GM19324 (cell line): ENCODE measurements at regions not wholly inside any gene's neighbourhood (a gene's known extent, or its start where the extent isn't known, plus 50 kb on each side); places are given as distances from the start of the nearest gene placed in this dataset.

Experiments used
- ATAC-seq: cut with Tn5 transposase; IDR thresholded peaks from one replicate; pipeline ENCODE4 v1.9.1; 2021; ENCODE audit warnings: mild to moderate bottlenecking, moderate library complexity; ENCODE audit not compliant: unreplicated experiment, low FRiP score

DNA sequence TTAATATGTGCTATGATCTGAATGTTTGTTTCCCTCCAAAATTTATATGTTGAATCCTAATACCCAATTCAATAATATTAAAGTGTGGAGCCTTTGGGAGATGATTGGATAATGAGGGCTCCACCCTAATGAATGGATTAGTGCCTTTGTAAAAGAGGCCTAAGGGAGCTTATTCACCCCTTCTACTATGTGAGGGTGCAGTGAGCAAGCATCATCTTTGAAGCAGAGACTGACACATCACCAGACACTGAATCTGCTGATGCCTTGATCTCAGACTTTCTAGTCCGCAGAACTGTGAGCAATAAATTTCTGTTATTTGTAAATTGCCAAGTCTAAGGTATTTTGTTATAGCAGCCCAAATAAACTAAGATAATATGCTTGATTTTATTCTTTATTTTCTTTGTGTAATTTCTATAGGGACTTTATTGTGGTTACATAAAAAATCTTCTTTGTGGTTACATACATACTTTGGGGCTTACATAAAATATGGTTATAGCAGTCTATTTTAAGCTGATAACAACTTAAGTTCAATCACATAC, 131.1 kb upstream of the SLC38A2 start:
- no peak for ATAC-seq

DNA sequence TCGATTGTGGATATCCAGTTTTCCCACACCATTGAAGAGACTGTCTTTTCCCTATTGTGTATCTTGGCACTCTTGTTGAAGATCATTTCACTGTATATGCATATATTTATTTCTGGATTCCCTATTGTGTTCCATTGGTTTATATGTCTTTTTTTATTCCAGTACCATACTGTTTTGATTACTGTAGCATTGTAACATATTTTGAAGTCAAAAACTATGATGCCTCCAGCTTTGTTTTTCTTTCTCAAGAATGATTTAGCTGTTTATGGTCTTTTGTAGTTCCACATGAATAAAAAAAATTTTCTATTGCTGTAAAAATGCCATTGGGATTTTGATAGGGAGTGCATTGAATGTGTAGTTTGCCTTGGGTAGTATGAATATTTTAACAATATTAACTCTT, 128.1 kb upstream of the SLC38A2 start:
- no peak for ATAC-seq

GRCh38 chr12:46499901-46500300, 127.3 kb upstream of the SLC38A2 start:
- no peak for ATAC-seq

GRCh38 chr12:46499226-46499625, 126.7 kb upstream of the SLC38A2 start:
- no peak for ATAC-seq

DNA sequence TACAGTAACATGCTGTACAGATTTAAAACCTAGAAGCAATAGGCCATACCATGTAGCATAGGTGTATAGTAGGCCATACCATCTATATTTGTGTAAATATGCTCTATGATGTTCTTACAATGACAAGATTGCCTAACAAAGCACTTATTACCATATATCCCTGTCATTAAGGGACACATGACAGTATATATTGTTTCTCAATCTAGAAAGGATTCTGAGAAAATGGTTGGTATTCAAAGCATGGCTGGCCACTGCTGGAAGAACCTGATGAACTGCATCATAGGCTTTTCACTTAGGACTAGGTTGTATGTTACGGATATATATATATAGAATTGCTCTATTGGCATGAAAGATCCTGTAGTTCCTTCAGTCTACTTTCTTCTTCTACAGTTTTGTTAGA, 125.2 kb upstream of the SLC38A2 start:
- ATAC-seq = no peak

DNA sequence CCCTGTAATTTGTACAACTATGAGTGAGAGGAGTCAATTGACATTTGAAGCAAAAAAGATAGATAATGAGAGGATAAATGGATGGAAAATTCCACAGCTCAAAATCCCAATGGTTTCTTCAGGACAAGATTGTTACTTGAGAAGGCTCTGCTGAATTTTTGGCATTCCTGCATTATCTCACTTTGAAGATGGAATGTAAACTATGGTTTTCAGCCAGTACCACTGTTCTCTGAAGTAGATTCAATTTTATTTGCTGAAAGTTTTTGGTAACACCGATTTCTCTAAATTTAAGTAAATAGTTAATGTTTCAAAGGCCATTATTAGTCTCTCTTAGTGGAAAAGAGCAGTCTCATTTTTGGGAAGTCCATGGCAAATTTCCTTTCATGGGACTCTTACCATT, 121.9 kb upstream of the SLC38A2 start:
- no peak for ATAC-seq

GRCh38 chr12:46493834-46494181, 121.2 kb upstream of the SLC38A2 start:
- ATAC-seq = no peak

GRCh38 chr12:46493150-46493833, 120.7 kb upstream of the SLC38A2 start:
- no peak for ATAC-seq

DNA sequence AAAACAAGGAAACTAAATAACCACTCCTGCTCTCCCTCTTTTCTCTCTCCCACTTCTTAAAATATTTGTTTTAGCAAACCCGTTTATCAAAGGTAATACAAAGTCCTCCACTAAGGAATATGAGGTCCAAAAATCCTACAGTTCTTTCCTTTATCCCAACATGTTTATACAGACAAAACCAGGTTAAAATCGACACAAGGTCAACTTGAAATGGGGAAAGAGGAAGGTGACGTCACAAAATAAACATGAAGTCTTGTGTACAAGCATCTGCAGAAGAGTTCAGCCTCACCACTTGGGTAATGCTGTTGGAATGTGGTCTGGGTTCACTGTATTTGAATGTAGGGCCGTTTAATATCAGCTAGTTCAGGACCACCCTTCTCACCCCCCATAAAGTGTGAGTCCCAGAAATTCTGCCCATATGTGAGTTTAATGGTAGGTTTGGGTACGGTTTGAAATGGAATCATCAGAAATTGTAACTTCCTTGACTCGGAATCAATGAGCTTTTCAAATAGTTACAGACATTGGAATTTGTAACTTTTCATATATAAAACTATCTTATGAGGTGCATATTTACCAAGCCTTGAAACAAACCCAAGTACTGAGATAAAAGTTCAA, 120.0 kb upstream of the SLC38A2 start:
- ATAC-seq = no peak

GRCh38 chr12:46491548-46491947, 119.0 kb upstream of the SLC38A2 start:
- ATAC-seq = no peak

GRCh38 chr12:46490635-46491034, 118.1 kb upstream of the SLC38A2 start:
- ATAC-seq = no peak

DNA sequence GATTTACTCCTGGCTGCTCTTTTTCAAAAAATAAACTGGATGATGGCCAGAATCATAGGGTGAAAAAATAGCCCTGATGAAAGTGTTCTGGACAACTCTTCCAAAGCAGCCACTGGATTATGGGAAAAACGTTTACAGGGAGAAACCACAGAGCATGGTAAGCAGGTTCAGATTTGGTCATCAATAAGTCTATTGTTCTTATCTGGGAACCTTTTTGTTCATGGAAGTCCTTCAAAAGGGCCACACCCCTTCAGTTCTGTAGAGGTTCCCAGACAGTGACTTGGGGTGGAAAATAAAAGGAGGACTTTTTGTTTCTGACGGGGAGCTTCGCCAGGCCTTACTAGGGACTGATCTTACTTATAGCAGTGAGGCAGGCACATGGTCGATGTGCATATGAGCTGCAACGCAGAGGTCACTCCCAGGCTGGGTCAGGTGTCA, 117.4 kb upstream of the SLC38A2 start:
- ATAC-seq = no peak

DNA sequence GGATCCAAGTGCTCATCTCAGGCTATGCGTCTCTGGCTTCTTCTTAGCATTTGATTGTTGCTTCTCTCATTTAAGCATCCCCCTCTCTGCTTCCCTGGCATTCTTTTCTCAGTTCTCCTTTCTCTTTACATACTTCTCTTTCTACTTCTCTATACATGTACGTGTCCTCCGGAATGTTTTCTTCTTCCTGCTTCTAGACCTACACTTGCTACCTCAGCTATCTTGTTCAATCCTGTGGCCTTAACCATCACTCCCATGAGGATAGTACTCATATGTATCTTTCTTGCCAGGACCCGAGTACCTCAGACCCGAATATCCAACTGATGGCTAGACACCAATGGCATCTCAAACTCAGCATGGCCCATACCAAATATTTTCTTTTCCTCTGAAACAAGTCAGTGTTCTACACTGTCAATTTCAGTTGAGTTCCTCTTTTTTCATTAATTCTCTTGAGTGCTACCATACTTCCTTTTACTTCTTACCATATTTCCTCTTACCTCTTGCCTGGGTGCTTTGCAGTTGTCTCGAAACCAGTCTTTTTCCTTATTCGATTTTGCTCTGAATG, 115.1 kb upstream of the SLC38A2 start:
- ATAC-seq = no peak

DNA sequence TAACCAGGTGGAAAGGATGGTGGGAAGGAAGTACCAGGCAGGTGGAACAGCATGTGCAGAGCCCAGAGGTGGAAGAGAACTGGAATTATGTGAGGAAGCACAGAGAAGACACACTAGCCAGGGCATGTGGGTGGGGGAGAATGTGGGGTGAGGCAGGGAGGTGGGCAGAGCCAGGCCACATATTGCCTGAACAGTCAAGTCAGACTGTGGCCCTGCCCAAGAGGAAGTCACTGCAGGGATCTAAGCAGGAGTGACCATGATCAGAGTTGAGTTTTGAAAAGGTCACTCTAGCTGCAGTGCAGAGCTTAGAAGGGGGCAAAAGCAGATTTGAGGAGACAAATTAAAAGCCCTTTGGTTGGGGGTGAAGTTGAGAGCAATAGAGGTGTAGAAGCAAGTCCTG, 114.0 kb upstream of the SLC38A2 start:
- no peak for ATAC-seq

DNA sequence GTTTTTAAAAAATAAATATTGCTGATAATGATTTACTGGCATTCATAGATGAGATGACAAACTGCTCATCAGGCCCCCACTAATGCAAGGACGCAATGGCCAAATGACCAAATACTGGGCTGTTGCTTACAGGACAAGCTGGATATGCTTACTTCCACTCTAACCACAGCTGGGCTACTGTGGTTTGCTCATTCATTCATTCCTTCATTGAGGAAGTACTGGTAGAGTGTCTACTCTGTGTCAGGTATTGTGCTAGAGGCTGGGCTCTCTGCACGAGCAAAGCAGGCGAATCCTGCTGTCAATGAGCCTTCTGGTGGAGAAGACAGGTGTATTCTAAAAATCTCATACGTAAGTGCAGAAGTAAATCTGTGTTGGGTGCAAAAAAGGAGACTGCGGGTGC, 113.3 kb upstream of the SLC38A2 start:
- ATAC-seq = no peak

DNA sequence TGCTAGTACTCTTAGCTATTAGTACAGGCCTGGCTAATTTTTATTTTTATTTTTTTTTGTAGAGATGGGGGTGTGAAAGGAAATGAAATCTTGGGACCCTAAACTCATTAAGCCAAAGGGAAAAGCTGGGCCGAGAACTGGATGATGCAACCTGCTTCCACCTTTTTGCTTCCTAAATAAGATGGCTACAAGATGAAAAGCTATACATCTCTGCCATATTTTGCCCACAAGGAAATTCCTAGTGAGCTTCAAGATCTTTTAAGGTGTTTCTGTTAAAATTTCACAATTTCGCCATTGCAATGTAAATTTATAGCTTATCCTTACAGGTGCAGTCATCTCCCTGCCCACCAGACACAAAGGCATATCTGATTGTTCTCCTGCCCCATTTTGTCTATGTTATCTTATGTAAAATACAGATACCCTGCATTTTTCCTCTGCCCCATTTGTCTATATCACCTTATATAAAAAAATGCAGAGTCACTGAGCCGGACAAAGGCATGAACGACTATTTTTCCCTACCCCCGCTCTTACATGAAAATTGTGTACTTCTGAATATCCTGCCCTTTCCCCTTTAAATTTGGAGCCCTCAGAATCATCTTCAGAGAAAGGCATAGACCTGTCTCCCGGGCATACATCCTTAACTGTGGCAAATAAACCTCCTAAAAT, 112.0 kb upstream of the SLC38A2 start:
- ATAC-seq = no peak

- no peak for ATAC-seq
Observed at GRCh38 chr12:46483572-46484395, 111.2 kb upstream of the SLC38A2 start.

DNA sequence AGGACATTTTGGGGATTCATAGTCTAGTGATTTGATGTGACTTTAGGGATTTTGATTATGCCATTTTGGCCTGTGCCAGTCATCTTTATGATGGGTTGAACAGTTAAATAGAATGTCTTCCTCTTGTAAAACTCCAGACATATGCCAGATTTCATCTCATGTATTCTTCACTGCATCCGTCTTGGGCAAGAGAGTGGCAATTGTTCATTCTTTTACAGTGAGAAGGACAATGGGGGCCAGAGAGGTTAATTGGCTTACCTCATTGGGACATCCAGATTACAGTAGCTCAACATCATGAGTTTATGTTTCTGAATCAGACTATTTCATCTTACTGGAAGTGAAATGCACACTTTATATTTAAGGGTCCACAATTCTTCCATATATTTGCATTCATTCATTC, 108.2 kb upstream of the SLC38A2 start:
- ATAC-seq = no peak

GRCh38 chr12:46480316-46480715, 107.7 kb upstream of the SLC38A2 start:
- no peak for ATAC-seq

GRCh38 chr12:46478123-46478522, 105.5 kb upstream of the SLC38A2 start:
- ATAC-seq = no peak

GRCh38 chr12:46477541-46477940, 105.0 kb upstream of the SLC38A2 start:
- ATAC-seq = no peak
